GM12878 (cell line): ENCODE measurements at regions not wholly inside any gene's neighbourhood (a gene's known extent, or its start where the extent isn't known, plus 50 kb on each side); places are given as distances from the start of the nearest gene placed in this dataset.

Experiments used
- ATAC-seq: fragments of 200-7000 bp; cut with Tn5 transposase; 3 replicates; pipeline ENCODE4 v1.9.1; 2020; ENCODE audit warnings: mild to moderate bottlenecking, moderate library complexity
- BruUV-seq: library from RNA; stranded (reverse); fragments of 400-500 nt; replicated peaks from 2 replicates; lab custom pipeline; 2021; lab: Mats Ljungman, UMichigan
- CTCF ChIA-PET: fragments of 300-600 bp; sonication (Branson Sonifier 250); formaldehyde crosslinking; extraction: SDS; loops from one replicate; lab custom pipeline; 2021; ENCODE audit warnings: inconsistent platforms; lab: Yijun Ruan, JAX
- POLR2A ChIA-PET: fragments of 350-600 bp; formaldehyde crosslinking; extraction: SDS; loops from one replicate; lab custom pipeline; 2021; ENCODE audit warnings: inconsistent platforms; lab: Charles Lee
- RAD21 ChIA-PET: fragments of 300-600 bp; sonication (Branson Sonifier 250); formaldehyde crosslinking; loops from one replicate; lab custom pipeline; 2023; ENCODE audit warnings: antibody characterized with exemption; ENCODE audit not compliant: unreplicated experiment; lab: Charles Lee
- SMC1A ChIA-PET: fragments of 300-600 bp; sonication (Branson Sonifier 250); formaldehyde crosslinking; loops from one replicate; lab custom pipeline; 2023; ENCODE audit not compliant: unreplicated experiment, uncharacterized antibody; lab: Charles Lee
- DNase-seq: peaks from one replicate; pipeline ENCODE4 v3.0.0-alpha.2; 2011; ENCODE audit warnings: low read depth, low spot score
- FAIRE-seq: peaks from 3 replicates; lab custom pipeline; 2011; peaks lifted over from hg19 to GRCh38; lab: Jason Lieb, UNC
- H2AFZ ChIP-seq: 2 replicates; pipeline ENCODE4 v1.6.0; 2011; ENCODE audit warnings: low read depth, low read length, control low read depth; ENCODE audit not compliant: control insufficient read depth
- H3K27ac ChIP-seq: 2 replicates; pipeline ENCODE4 v1.5.1; 2011; ENCODE audit warnings: control low read depth; ENCODE audit not compliant: control insufficient read depth, insufficient read depth
- H3K27me3 ChIP-seq, 2 experiments: replicated peaks in 1 of 2; 2 replicates each; pipeline versions ENCODE4 v1.6.0 to v1.6.1; 2011; ENCODE audit warnings: low read length in 1 of 2; ENCODE audit not compliant: control insufficient read depth in 2 of 2, insufficient read depth in 2 of 2
- H3K36me3 ChIP-seq, 2 experiments: 2 replicates each; pipeline ENCODE4 v1.5.1; 2011; ENCODE audit warnings: low read length in 1 of 2; ENCODE audit not compliant: control insufficient read depth in 2 of 2, insufficient read depth in 2 of 2
- H3K4me1 ChIP-seq: 2 replicates; pipeline ENCODE4 v1.6.1; 2011; ENCODE audit warnings: mild to moderate bottlenecking, low read length, moderate library complexity, mixed read lengths; ENCODE audit not compliant: control insufficient read depth, insufficient read depth
- H3K4me2 ChIP-seq: 2 replicates; pipeline ENCODE4 v1.6.0; 2011; ENCODE audit warnings: control low read depth; ENCODE audit not compliant: control insufficient read depth, insufficient read depth
- H3K4me3 ChIP-seq: fragments of 200-600 bp; sonication (generic); 2 replicates; pipeline ENCODE4 v1.5.1; 2016
- H3K79me2 ChIP-seq: 2 replicates; pipeline ENCODE4 v1.6.0; 2011; ENCODE audit warnings: low read length; ENCODE audit not compliant: control insufficient read depth, insufficient read depth
- H3K9ac ChIP-seq: 2 replicates; pipeline ENCODE4 v1.8.0; 2011; ENCODE audit warnings: low read length, control low read depth, mixed read lengths; ENCODE audit not compliant: control insufficient read depth, insufficient read depth
- H3K9me3 ChIP-seq: replicated peaks from 3 replicates; pipeline ENCODE4 v1.5.1; 2011; ENCODE audit warnings: mild to moderate bottlenecking, low read length; ENCODE audit not compliant: control insufficient read depth, insufficient read depth
- H4K20me1 ChIP-seq: 2 replicates; pipeline ENCODE4 v1.6.0; 2011; ENCODE audit not compliant: control insufficient read depth, insufficient read depth
- BCL3 ChIP-seq: IDR thresholded peaks from 2 replicates; pipeline ENCODE4 v1.6.1; 2011; ENCODE audit warnings: borderline replicate concordance, low read depth, mild to moderate bottlenecking, moderate library complexity, low read length; ENCODE audit not compliant: insufficient read depth, poor library complexity, severe bottlenecking
- EED ChIP-seq: sonication (generic); IDR thresholded peaks from 2 replicates; pipeline ENCODE4 v1.6.1; 2016; ENCODE audit warnings: antibody characterized with exemption, low read depth
- MEF2B ChIP-seq: fragments of 450-650 bp; IDR thresholded peaks from 2 replicates; pipeline ENCODE4 v1.6.1; 2018; ENCODE audit warnings: mild to moderate bottlenecking, moderate library complexity; ENCODE audit not compliant: partially characterized antibody, poor library complexity, severe bottlenecking
- NBN ChIP-seq: fragments of 450-650 bp; IDR thresholded peaks from 2 replicates; pipeline ENCODE4 v1.6.1; 2016
- NFYB ChIP-seq: IDR thresholded peaks from 2 replicates; pipeline ENCODE4 v1.6.1; 2011; ENCODE audit warnings: low read depth, mild to moderate bottlenecking, low read length, improper control_type of control experiment, moderate library complexity; ENCODE audit not compliant: insufficient read depth
- PKNOX1 ChIP-seq: fragments of 450-650 bp; IDR thresholded peaks from 2 replicates; pipeline ENCODE4 v1.6.1; 2016; ENCODE audit warnings: mild to moderate bottlenecking
- PML ChIP-seq: IDR thresholded peaks from 2 replicates; pipeline ENCODE4 v1.6.1; 2012; ENCODE audit warnings: low read length, inconsistent platforms
- RFX5 ChIP-seq: IDR thresholded peaks from 2 replicates; pipeline ENCODE4 v1.6.1; 2011; ENCODE audit warnings: low read depth, low read length, improper control_type of control experiment
- SP1 ChIP-seq: IDR thresholded peaks from one replicate; pipeline ENCODE4 v1.6.1; 2011; ENCODE audit warnings: low read depth, low read length
- TARDBP ChIP-seq: IDR thresholded peaks from 2 replicates; pipeline ENCODE4 v1.6.1; 2016; ENCODE audit warnings: borderline replicate concordance
- USF2 ChIP-seq: IDR thresholded peaks from 2 replicates; pipeline ENCODE4 v1.6.1; 2011; ENCODE audit warnings: low read depth, low read length, improper control_type of control experiment, borderline replicate concordance
- ZBTB4 ChIP-seq: fragments of 450-650 bp; formaldehyde crosslinking; IDR thresholded peaks from 2 replicates; pipeline ENCODE4 v1.4.0; 2022; ENCODE audit warnings: mild to moderate bottlenecking, moderate library complexity
- WGBS: methylation state at CpG from one replicate; pipeline ENCODE4 v1.1.6; 2016; ENCODE audit warnings: low lambda C conversion rate; ENCODE audit not compliant: insufficient replicate concordance, insufficient coverage; ENCODE audit errors: missing lambda C conversion rate; 5-methylcytosine and 5-hydroxymethylcytosine counted together
- in situ Hi-C: fragments of 300-500 bp; cut with MboI; formaldehyde crosslinking; loops from 9 replicates; pipeline ENCODE4 v1.14.3; 2018; ENCODE audit warnings: mixed read lengths
- intact Hi-C: fragments of 100-400 bp; cut with micrococcal nuclease; formaldehyde crosslinking; loops from one replicate; pipeline ENCODE4 v1.14.2; 2022; ENCODE audit not compliant: unreplicated experiment
- TF ChIP-seq, protein P1 (sequence below): IDR thresholded peaks from 2 replicates; pipeline ENCODE4 v1.6.1; 2012; ENCODE audit warnings: low read depth, low read length, improper control_type of control experiment

GRCh38 chr7:68581417-68581816, 1016.9 kb upstream of the AUTS2 start (continued):
- no peak for TF ChIP-seq ZBTB4
- TF ChIP-seq MEF2B, result no peak
- TF ChIP-seq SP1, result no peak

DNA sequence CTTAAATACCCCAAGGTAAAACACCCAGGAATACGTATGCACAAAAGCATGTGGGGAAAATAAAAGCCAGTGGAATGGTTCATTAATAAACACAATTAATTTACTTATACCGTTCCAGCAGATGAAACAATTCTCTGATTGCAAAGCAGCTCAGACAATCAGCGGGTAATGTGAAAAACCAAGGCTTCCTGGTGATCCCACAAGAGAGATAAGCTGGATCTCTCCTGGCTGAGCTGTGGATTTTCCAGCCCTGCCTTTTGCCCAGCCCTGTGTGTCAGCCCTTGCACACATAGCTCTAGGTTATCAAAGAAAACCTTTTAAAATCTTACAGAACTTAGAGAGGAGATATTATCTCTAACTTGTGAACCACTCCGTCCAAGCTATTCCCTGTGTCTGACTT, 1010.7 kb upstream of the AUTS2 start:
- no peak overlapping the region for H3K9ac ChIP-seq
- 32% methylated on average over 4 of the region's 4 CpGs for WGBS
- FAIRE-seq, result no peak
- no peak overlapping the region for H3K4me3 ChIP-seq
- H3K4me2 ChIP-seq, result no peak overlapping the region
- ChIA-PET SMC1A (no interaction called here), POLR2A (no interaction called here), RAD21 (no interaction called here), CTCF (no interaction called here)
- H3K4me1 ChIP-seq, result no peaks in the 10 kb centered on the region
- intact Hi-C loops, result no loop called here
- no peak for TF ChIP-seq NBN
- no peak for TF ChIP-seq RFX5
- no peak for TF ChIP-seq EED
- TF ChIP-seq USF2, result no peak
- TF ChIP-seq TARDBP, result no peak
- no peak for TF ChIP-seq BCL3
- TF ChIP-seq PML, result no peak
- no peak for TF ChIP-seq PKNOX1
- no peak for TF ChIP-seq SP1
- TF ChIP-seq, protein P1, sequence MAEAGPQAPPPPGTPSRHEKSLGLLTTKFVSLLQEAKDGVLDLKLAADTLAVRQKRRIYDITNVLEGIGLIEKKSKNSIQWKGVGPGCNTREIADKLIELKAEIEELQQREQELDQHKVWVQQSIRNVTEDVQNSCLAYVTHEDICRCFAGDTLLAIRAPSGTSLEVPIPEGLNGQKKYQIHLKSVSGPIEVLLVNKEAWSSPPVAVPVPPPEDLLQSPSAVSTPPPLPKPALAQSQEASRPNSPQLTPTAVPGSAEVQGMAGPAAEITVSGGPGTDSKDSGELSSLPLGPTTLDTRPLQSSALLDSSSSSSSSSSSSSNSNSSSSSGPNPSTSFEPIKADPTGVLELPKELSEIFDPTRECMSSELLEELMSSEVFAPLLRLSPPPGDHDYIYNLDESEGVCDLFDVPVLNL, result no peak
- TF ChIP-seq NFYB, result no peak
- no peaks in the 10 kb centered on the region for H4K20me1 ChIP-seq
- no peak for DNase-seq
- BruUV-seq, result no TSS peak
- no peak overlapping the region for H3K27ac ChIP-seq
- ATAC-seq, result no peak
- no peaks in the 10 kb centered on the region for H3K9me3 ChIP-seq
- in situ Hi-C loops, result no loop called here
- H3K79me2 ChIP-seq, result no peaks in the 10 kb centered on the region
- H2AFZ ChIP-seq, result no peak overlapping the region
- H3K27me3 ChIP-seq, result no peaks in the 10 kb centered on the region
- H3K36me3 ChIP-seq, result no peaks in the 10 kb centered on the region
